Stimulated activated naive B cell treated with anti-CD40 and anti-IgM and Interleukin-4, amounts not matched to agents 10 μg/mL and 1 μg/mL and 100 μg/mL, for 72 hours (primary cell): ENCODE measurements at regions not wholly inside any gene's neighbourhood (a gene's known extent, or its start where the extent isn't known, plus 50 kb on each side); places are given as distances from the start of the nearest gene placed in this dataset.

Source experiments
- ATAC-seq, 2 donors: fragments of 150-1000 bp; cut with Tn5 transposase; replicated peaks; 2 replicates each; pipeline ENCODE4 v1.10.0; 2021; ENCODE audit warnings: moderate library complexity in 1 of 2
- DNase-seq: peaks from one replicate; pipeline ENCODE4 v3.0.0; 2021
- H3K27ac Mint-ChIP-seq: one replicate; pipeline ENCODE4 v1.8.0; 2022; ENCODE audit warnings: mild to moderate bottlenecking, mixed read lengths
- H3K27me3 Mint-ChIP-seq, 2 donors: one replicate each; pipeline ENCODE4 v1.8.0; 2022; ENCODE audit warnings: mixed read lengths in 2 of 2
- H3K36me3 Mint-ChIP-seq, 2 donors: one replicate each; pipeline ENCODE4 v1.8.0; 2022; ENCODE audit warnings: mixed read lengths in 2 of 2, mild to moderate bottlenecking in 1 of 2
- H3K4me1 Mint-ChIP-seq, 2 donors: one replicate each; pipeline ENCODE4 v1.8.0; 2022; ENCODE audit warnings: mixed read lengths in 2 of 2, mild to moderate bottlenecking in 1 of 2
- H3K4me3 Mint-ChIP-seq, 2 donors: one replicate each; pipeline ENCODE4 v1.8.0; 2022; ENCODE audit warnings: mild to moderate bottlenecking in 2 of 2, mixed read lengths in 2 of 2, moderate library complexity in 1 of 2
- H3K9me3 Mint-ChIP-seq, 2 donors: one replicate each; pipeline ENCODE4 v1.8.0; 2022; ENCODE audit warnings: mixed read lengths in 2 of 2, mild to moderate bottlenecking in 1 of 2

DNA sequence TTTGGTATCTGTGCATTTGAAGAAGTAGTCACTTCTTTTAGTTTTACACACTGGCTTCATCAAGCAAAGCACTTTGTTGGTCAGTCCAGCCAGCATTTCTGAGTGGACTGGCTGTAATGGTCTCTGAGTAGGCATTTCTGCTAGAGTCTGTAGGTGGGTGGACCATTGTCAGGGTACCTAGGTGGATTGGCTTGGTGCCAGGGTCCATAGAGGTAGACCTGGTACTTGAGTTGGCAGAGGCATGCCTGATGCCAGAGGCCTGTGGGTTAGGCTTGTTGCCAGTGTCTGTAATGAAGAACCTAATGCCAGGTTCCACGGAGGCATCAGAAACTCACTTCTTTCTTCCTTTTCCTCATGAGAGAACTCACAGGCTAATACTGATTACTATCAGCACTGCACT, 157.9 kb upstream of the C11orf87 start:
- Mint-ChIP-seq H3K27me3 (no peaks in the 10 kb centered on the region), H3K36me3 (no peaks in the 10 kb centered on the region), H3K4me3 (no peak overlapping the region), H3K9me3 (peaks cover 17 to 20% of the 10 kb centered on the region in 2 donors), H3K27ac (no peak overlapping the region), H3K4me1 (no peaks in the 10 kb centered on the region)
- DNase-seq (no peak), ATAC-seq (no peak)

DNA sequence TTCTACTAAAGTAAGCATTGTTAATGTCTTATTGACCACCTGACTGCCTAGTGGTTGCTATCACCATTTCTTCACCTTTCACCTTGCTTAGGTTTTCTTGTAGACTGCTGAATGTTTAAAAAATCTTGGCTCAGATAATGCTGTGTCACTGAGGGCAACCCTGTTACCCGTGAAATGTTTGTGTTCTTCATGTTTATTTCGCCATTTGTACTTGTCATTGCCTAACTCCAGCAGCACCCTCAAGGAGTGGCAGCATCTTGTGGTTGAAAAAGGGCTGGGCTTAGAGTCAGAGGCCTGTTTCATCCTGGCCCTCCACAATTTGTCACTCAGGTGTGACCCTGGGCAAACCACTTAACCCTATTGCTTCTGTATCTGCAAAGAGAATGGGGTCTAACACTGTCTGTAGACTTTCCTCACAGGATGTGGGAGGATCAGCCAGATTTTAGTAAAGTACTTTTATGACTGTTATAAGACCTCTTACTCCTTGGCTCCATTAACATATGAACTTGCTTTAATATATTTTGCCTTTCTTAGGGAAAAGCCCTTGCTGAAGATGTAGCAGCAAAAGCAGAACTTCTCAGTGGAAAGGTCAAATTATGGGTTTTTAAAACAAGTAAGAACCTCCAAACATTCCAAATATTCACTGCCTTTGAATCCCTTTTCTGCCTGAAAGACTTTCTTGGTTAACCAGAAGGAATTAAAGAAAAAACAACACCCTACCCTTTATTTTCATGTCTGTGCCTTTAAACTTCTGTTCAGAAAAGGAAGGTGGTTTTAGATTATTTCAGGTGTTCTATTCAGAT, 154.5 kb upstream of the C11orf87 start:
- H3K27me3 Mint-ChIP-seq, result no peaks in the 10 kb centered on the region
- H3K9me3 Mint-ChIP-seq, result peaks cover 16 to 20% of the 10 kb centered on the region in 2 donors
- ATAC-seq (peak; percentile 59 to 66), DNase-seq (no peak)
- no peaks in the 10 kb centered on the region for H3K36me3 Mint-ChIP-seq
- no peak overlapping the region for H3K27ac Mint-ChIP-seq
- no peak overlapping the region for H3K4me3 Mint-ChIP-seq
- H3K4me1 Mint-ChIP-seq, result no peaks in the 10 kb centered on the region

DNA sequence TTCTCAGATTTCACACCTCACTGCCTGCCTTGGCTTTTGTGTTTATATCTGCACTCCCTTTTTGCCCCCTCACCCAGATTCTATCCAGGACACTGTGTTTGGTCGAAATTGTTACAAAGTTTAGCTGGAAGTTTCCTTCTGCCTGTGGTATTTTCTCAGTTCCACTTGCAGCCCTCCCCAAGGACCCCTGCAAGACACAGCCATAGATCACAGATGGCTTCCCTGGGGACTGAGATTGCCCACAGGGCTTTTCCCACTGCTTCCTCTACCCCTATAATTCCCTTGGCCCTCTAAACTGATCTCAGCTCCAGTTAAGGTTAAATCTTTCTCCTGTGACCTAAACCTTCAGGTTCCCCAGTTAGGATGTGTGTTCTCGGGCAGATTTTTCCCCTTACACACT, 146.1 kb upstream of the C11orf87 start:
- H3K4me1 Mint-ChIP-seq, result peaks cover 5 to 10% of the 10 kb centered on the region in 2 donors
- peak; percentile 4 for DNase-seq
- peaks cover 0 to 4% of the 10 kb centered on the region in 2 donors for H3K27me3 Mint-ChIP-seq
- H3K4me3 Mint-ChIP-seq, result no peak overlapping the region
- peak; percentile 62 to 80 for ATAC-seq
- H3K27ac Mint-ChIP-seq, result no peak overlapping the region
- peaks cover 0 to 2% of the 10 kb centered on the region in 2 donors for H3K36me3 Mint-ChIP-seq
- peaks cover 13 to 19% of the 10 kb centered on the region in 2 donors for H3K9me3 Mint-ChIP-seq

- no peak overlapping the region for H3K4me3 Mint-ChIP-seq
- H3K9me3 Mint-ChIP-seq, result peaks cover 4 to 12% of the 10 kb centered on the region in 2 donors
- no peaks in the 10 kb centered on the region for H3K4me1 Mint-ChIP-seq
- ATAC-seq (no peak), DNase-seq (no peak)
- H3K27ac Mint-ChIP-seq, result no peak overlapping the region
- no peaks in the 10 kb centered on the region for H3K36me3 Mint-ChIP-seq
- H3K27me3 Mint-ChIP-seq, result no peaks in the 10 kb centered on the region
These were observed 136.5 kb upstream of the C11orf87 start for GRCh38 chr11:109285465-109285864.

DNA sequence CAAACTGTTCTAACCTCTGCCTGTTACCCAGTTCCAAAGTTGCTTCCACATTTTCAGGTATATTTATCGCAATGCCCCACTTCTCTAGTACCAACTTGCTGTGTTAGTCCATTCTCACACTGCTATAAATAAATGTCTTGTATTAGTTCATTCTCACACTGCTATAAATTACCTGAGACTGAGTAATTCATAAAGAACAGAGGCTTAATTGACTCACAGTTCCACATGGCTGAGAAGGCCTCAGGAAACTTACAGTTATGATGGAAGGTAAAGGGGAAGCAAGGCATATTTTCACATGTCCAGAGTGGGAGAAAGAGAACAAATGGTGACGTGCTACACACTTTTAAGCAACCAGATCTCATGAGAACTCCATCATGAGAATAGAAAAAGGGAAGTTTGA, 130.4 kb upstream of the C11orf87 start:
- Mint-ChIP-seq H3K36me3 (no peaks in the 10 kb centered on the region), H3K4me1 (no peaks in the 10 kb centered on the region), H3K27ac (no peak overlapping the region), H3K27me3 (no peaks in the 10 kb centered on the region), H3K4me3 (no peak overlapping the region), H3K9me3 (peaks cover 0 to 5% of the 10 kb centered on the region in 2 donors)
- ATAC-seq (peak in 1 of 2 donors; percentile 54), DNase-seq (no peak)

- H3K9me3 Mint-ChIP-seq, result peaks cover 0 to 1% of the 10 kb centered on the region in 2 donors
- no peaks in the 10 kb centered on the region for H3K4me1 Mint-ChIP-seq
- no peak overlapping the region for H3K27ac Mint-ChIP-seq
- ATAC-seq (no peak), DNase-seq (no peak)
- no peaks in the 10 kb centered on the region for H3K36me3 Mint-ChIP-seq
- H3K27me3 Mint-ChIP-seq, result no peaks in the 10 kb centered on the region
- no peak overlapping the region for H3K4me3 Mint-ChIP-seq
These were observed 123.1 kb upstream of the C11orf87 start for GRCh38 chr11:109298865-109299264.

DNA sequence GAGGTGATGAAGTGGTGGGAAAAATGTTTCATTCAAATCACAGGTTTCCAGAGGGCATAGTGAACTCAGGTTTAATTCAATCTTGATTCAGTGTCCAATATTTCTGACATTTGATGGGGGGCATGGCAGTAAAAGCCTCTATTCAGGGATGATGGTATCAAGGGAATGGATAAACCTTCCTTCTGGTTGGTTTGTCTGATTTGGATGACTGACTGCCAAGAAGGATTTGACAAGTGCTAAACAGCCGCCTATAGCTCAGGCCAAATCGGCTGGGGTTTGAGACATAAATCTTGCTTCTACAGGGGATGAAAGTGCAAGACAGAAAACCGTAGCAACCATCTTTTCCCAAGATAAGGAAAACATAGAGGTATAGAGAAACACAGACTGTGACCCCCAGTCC, 121.8 kb upstream of the C11orf87 start:
- ATAC-seq (no peak), DNase-seq (no peak)
- Mint-ChIP-seq H3K4me1 (no peaks in the 10 kb centered on the region), H3K27ac (no peak overlapping the region), H3K9me3 (no peaks in the 10 kb centered on the region), H3K4me3 (no peak overlapping the region), H3K36me3 (no peaks in the 10 kb centered on the region), H3K27me3 (no peaks in the 10 kb centered on the region)

GRCh38 chr11:109302591-109303334, 119.2 kb upstream of the C11orf87 start:
- Mint-ChIP-seq H3K9me3 (peaks cover 0 to 2% of the 10 kb centered on the region in 2 donors), H3K36me3 (no peaks in the 10 kb centered on the region), H3K27me3 (no peaks in the 10 kb centered on the region), H3K4me3 (no peak overlapping the region), H3K27ac (no peak overlapping the region), H3K4me1 (no peaks in the 10 kb centered on the region)
- no peak for DNase-seq
- no peak for ATAC-seq

DNA sequence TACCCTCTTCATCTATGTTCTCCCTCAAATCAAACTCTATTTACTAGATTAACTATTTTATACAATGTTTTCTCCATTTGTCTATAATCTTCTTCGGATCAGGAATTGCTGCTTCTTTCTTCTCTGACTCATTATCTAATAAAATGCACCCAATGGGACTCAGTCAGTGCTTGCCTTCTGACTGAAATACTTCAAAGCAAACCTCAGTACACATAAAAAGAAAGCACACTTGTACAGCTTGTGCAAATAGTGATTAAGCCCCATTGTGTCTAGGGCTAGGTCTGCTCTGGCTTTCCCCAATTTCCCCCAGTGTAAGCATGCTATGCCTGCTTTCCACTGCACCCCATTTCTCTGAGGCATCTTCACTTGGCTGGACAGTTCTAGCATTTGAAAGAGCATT, 118.6 kb upstream of the C11orf87 start:
- Mint-ChIP-seq H3K36me3 (no peaks in the 10 kb centered on the region), H3K4me1 (no peaks in the 10 kb centered on the region), H3K27ac (no peak overlapping the region), H3K4me3 (no peak overlapping the region), H3K27me3 (no peaks in the 10 kb centered on the region), H3K9me3 (peaks cover 0 to 2% of the 10 kb centered on the region in 2 donors)
- DNase-seq (no peak), ATAC-seq (no peak)

GRCh38 chr11:109304159-109304558, 117.8 kb upstream of the C11orf87 start:
- Mint-ChIP-seq H3K4me1 (no peaks in the 10 kb centered on the region), H3K4me3 (no peak overlapping the region), H3K27ac (no peak overlapping the region), H3K27me3 (no peaks in the 10 kb centered on the region), H3K36me3 (no peaks in the 10 kb centered on the region), H3K9me3 (peaks cover 0 to 2% of the 10 kb centered on the region in 2 donors)
- DNase-seq, result no peak
- no peak for ATAC-seq

DNA sequence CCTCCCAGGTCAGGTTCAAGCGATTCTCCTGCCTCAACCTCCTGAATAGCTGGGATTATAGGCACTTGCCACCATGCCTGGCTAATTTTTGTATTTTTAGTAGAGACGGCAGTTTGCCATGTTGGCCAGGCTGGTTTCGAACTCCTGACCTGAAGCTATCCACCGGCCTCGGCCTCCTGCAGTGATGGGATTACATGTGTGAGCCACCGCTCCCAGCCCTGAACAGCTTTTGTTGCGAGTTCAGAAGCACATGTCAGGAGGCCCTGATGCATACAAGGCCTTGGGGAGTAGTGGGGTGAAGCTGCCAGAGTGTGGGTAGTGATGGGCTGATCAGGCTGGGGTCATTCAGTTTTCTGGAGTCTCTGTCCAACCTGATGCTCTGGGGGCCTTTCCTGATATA, 117.0 kb upstream of the C11orf87 start:
- Mint-ChIP-seq H3K9me3 (peaks cover 0 to 2% of the 10 kb centered on the region in 2 donors), H3K27ac (no peak overlapping the region), H3K27me3 (no peaks in the 10 kb centered on the region), H3K36me3 (no peaks in the 10 kb centered on the region), H3K4me3 (no peak overlapping the region), H3K4me1 (no peaks in the 10 kb centered on the region)
- DNase-seq, result no peak
- no peak for ATAC-seq

DNA sequence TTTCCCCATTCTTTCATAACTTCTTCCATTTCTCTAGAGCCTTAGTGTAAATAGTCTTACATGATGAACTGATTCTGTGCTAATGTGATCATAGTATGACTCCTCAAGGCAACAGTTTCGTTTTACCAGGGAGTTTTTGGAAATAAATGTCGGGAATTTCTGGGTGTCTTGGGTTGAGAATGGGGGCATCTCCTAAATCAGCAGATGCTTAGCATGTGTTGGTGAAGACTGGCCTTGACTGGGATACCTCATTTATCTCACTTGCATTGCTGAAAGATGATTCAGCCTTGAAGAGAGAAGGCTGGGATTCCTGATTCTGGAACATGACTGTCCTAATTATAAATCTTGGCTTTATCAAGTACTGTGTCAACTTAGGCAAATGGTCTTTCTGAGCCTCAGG, 115.7 kb upstream of the C11orf87 start:
- Mint-ChIP-seq H3K36me3 (no peaks in the 10 kb centered on the region), H3K9me3 (peaks cover 0 to 2% of the 10 kb centered on the region in 2 donors), H3K4me3 (no peak overlapping the region), H3K27ac (no peak overlapping the region), H3K4me1 (no peaks in the 10 kb centered on the region), H3K27me3 (no peaks in the 10 kb centered on the region)
- DNase-seq (no peak), ATAC-seq (no peak)

DNA sequence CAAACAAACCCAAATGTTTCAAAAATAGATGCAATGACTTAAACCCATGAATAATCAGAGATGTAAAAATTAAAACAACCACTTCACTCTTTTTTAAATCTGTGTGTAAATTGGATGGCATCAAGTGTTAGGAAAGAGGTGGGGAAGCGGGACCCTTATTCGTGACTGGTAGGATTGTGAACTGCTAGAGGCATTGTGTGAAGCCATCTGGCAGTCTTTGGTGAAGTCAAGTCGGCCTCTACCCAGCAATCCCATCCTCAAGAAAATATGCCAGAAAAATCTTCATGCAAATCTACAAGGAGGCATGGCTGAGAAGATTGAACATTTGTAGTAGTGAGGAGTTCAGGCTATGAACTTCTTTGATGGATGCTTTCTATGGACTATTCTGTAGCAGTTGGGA, 114.6 kb upstream of the C11orf87 start:
- Mint-ChIP-seq H3K27me3 (no peaks in the 10 kb centered on the region), H3K9me3 (peaks cover 0 to 2% of the 10 kb centered on the region in 2 donors), H3K36me3 (no peaks in the 10 kb centered on the region), H3K4me3 (no peak overlapping the region), H3K27ac (no peak overlapping the region), H3K4me1 (no peaks in the 10 kb centered on the region)
- no peak for DNase-seq
- ATAC-seq, result no peak

GRCh38 chr11:109308551-109308950, 113.4 kb upstream of the C11orf87 start:
- no peak overlapping the region for H3K27ac Mint-ChIP-seq
- H3K27me3 Mint-ChIP-seq, result no peaks in the 10 kb centered on the region
- DNase-seq, result no peak
- no peak for ATAC-seq
- no peaks in the 10 kb centered on the region for H3K4me1 Mint-ChIP-seq
- H3K4me3 Mint-ChIP-seq, result no peak overlapping the region
- H3K9me3 Mint-ChIP-seq, result peaks cover 0 to 2% of the 10 kb centered on the region in 2 donors
- H3K36me3 Mint-ChIP-seq, result no peaks in the 10 kb centered on the region

- Mint-ChIP-seq H3K27me3 (no peaks in the 10 kb centered on the region), H3K9me3 (peaks cover 0 to 3% of the 10 kb centered on the region in 2 donors), H3K27ac (no peak overlapping the region), H3K4me3 (no peak overlapping the region), H3K36me3 (no peaks in the 10 kb centered on the region), H3K4me1 (no peaks in the 10 kb centered on the region)
- ATAC-seq (no peak), DNase-seq (no peak)
These were observed 112.8 kb upstream of the C11orf87 start for GRCh38 chr11:109309153-109309552.
